22Rv1 (cell line): ENCODE measurements at regions not wholly inside any gene's neighbourhood (a gene's known extent, or its start where the extent isn't known, plus 50 kb on each side); places are given as distances from the start of the nearest gene placed in this dataset.
A peak's percentile ranks its signal among the peaks of the same experiment; 100 is the strongest.

Experiments
- H3K27ac ChIP-seq: fragments of 450-650 bp; 2 replicates; pipeline ENCODE4 v1.5.1; 2017
- CTCF ChIP-seq: fragments of 450-650 bp; IDR thresholded peaks from 2 replicates; pipeline ENCODE4 v1.5.1; 2017; ENCODE audit warnings: mild to moderate bottlenecking
- ZFX ChIP-seq: fragments of 450-650 bp; IDR thresholded peaks from 2 replicates; pipeline ENCODE4 v1.6.1; 2017; ENCODE audit warnings: antibody characterized with exemption, borderline replicate concordance

GRCh38 chr16:6363896-6364607, 968.6 kb upstream of the RBFOX1 start:
- no peak overlapping the region for H3K27ac ChIP-seq
- no peak for TF ChIP-seq ZFX
- TF ChIP-seq CTCF: no peak

DNA sequence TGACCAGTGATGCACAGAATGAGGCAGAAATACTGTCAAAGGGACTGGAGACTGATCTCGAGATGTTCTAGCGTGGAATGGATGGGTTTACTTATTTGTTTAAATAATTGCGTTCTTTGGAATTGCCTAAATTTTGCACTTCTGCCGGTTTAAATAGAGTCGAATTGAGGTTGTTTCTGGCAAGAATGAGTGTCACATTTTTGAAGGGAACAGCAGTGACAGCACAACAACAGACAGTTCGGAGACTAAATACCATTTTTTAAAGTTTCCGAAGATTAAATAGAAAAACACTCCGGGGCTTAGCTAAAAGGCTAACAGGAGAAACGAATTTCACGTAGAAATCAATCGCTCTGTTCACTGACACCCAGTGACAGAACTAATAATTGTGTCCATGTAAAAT, 969.2 kb upstream of the RBFOX1 start:
- H3K27ac ChIP-seq: no peak overlapping the region
- TF ChIP-seq CTCF (no peak), ZFX (no peak)

DNA sequence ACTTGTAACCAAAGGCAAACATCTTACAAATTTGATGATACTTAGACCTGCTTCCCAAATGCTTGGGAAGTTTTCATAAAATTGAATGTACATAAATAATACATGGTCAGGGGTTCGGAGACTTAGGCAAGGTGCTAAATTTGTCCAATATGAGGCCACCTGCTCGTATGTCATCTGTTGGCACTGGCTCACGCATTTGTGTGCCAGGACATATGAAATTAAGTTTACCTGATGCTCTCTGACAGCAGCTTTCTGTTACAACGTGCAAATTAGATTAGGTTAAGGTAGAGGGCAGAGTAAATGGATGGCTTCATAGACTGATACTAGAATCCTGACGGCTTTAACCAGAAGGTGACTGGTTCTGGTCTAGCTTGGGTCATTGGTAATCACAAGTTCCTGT, 970.3 kb upstream of the RBFOX1 start:
- no peak overlapping the region for H3K27ac ChIP-seq
- TF ChIP-seq CTCF (no peak), ZFX (no peak)

DNA sequence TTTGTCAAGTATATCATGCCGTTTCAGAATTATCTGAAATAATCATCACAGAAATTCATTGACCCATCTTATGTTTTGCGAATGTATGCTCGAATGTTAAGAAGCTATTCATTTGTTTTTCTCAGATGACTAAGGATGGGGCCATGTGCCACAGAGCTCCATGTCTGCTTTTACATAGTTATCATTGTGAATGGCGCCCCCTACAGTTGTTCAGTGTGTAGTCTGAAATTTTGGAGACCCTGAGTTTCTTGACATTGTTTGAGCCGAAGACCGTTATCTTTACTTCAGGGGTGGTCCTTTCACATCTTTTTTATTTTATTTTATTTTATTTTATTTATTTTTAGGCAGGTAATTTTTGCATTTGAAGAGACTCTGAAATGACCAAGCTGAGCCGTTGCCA, 972.0 kb upstream of the RBFOX1 start:
- H3K27ac ChIP-seq: no peak overlapping the region
- no peak for TF ChIP-seq ZFX
- 0 out of 2 replicates have a peak, but pooled peaks have one; percentile 14 for TF ChIP-seq CTCF

GRCh38 chr16:6356911-6357310, 975.7 kb upstream of the RBFOX1 start:
- TF ChIP-seq CTCF: no peak
- no peak for TF ChIP-seq ZFX
- H3K27ac ChIP-seq: no peak overlapping the region

DNA sequence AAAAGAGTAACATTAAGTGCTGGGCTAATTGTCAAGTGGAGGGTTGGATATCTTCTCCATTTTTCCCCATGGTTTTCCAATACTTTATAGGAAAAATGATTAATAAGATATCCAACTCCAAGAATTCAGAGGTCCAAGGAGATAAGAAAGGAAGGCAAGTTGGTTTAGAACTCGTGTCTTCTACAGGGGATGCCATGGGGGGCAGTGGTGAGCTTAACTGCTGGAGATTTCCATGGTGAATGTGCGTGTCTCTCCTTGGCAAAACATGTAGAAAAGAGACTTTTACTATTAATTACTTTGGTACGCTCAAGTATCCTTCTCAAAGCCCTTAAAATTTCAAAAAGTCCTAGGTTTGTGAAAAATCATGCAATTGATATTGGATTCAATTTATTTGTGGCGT, 982.9 kb upstream of the RBFOX1 start:
- TF ChIP-seq ZFX: no peak
- peak; percentile 4; the same call in 1 of the 2 replicates for TF ChIP-seq CTCF
- H3K27ac ChIP-seq: no peak overlapping the region

DNA sequence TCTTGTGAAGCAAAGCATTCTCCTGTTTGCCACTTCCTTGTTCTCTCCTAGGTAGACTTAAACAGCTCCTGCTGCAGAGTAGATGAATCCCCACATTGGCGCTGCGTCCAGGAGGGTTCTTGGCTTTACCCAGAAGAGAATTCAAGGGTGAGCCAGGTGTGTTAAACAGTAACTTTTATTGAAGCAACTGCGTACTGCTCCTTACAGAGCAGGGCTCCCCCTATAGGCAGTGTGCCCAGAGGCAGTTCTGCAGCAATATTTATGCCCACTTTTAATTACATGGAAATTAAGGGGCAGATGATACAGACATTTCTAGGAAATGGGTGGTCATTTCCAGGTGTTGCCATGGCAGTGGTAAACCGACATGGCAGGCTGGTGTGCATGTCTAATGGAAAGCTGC, 987.6 kb upstream of the RBFOX1 start:
- no peak overlapping the region for H3K27ac ChIP-seq
- TF ChIP-seq ZFX (no peak), CTCF (peak; percentile 70)
